Sigmoid colon (tissue), 4 donors: ENCODE measurements at regions not wholly inside any gene's neighbourhood (a gene's known extent, or its start where the extent isn't known, plus 50 kb on each side); places are given as distances from the start of the nearest gene placed in this dataset.

Source experiments
- EP300 ChIP-seq, 4 donors: sonication (generic); formaldehyde crosslinking; IDR thresholded peaks; one replicate each; pipeline ENCODE4 v1.6.1; 2017; ENCODE audit warnings: antibody characterized with exemption in 4 of 4
- POLR2A ChIP-seq, 2 donors: fragments of 450-650 bp; IDR thresholded peaks; one replicate each; pipeline ENCODE4 v1.6.1; 2016; ENCODE audit warnings: antibody characterized with exemption in 2 of 2, mild to moderate bottlenecking in 2 of 2, moderate library complexity in 2 of 2
- TF ChIP-seq, protein P1 (sequence below), 4 experiments: fragments of 450-650 bp in 3 of 4; fragments of 200-600 bp in 1 of 4; IDR thresholded peaks; one replicate each; pipeline ENCODE4 v1.5.1; 2016 to 2019; ENCODE audit warnings: antibody characterized with exemption in 4 of 4, mild to moderate bottlenecking in 3 of 4, moderate library complexity in 2 of 4

DNA sequence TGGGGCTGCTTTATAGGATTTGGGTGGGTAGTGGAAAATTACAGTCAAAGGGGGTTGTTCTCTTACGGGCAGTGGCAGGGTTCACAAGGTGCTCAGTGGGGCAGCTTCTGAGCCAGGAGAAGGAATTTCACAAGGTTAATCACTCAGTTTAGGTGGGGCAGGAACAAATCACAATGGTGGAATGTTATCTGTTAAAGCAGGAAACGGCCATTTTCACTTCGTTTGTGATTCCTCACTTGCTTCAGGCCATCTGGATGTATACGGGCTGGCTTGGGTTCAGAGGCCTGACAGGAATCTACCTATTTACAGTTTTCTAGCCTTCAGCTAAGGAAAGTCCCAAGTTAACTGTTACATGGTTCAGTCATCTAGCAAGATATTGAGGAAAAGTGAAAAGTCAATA lies 1003.5 kb downstream of the STPG2 start:
- TF ChIP-seq, protein P1, sequence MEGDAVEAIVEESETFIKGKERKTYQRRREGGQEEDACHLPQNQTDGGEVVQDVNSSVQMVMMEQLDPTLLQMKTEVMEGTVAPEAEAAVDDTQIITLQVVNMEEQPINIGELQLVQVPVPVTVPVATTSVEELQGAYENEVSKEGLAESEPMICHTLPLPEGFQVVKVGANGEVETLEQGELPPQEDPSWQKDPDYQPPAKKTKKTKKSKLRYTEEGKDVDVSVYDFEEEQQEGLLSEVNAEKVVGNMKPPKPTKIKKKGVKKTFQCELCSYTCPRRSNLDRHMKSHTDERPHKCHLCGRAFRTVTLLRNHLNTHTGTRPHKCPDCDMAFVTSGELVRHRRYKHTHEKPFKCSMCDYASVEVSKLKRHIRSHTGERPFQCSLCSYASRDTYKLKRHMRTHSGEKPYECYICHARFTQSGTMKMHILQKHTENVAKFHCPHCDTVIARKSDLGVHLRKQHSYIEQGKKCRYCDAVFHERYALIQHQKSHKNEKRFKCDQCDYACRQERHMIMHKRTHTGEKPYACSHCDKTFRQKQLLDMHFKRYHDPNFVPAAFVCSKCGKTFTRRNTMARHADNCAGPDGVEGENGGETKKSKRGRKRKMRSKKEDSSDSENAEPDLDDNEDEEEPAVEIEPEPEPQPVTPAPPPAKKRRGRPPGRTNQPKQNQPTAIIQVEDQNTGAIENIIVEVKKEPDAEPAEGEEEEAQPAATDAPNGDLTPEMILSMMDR (IDR thresholded peaks at IDR 0.05): no peak
- TF ChIP-seq POLR2A (IDR thresholded peaks at IDR 0.05): no peak
- no peak for TF ChIP-seq EP300 (IDR thresholded peaks at IDR 0.05)
